ENCODE measurements at regions not wholly inside any gene's neighbourhood (a gene's known extent, or its start where the extent isn't known, plus 50 kb on each side); places are given as distances from the start of the nearest gene placed in this dataset.
"Not testable (repeated sequence)": the region's sequence is repeated elsewhere in the genome, so short reads cannot be mapped to it uniquely, and the experiment has no call there.

- no peak for DNase-seq
Observed at GRCh38 chr14:101294136-101294535, 267.2 kb upstream of the DIO3 start.

GRCh38 chr14:101299781-101300180, 261.5 kb upstream of the DIO3 start:
- DNase-seq = not testable (repeated sequence)

GRCh38 chr14:101301011-101301410, 260.3 kb upstream of the DIO3 start:
- no peak for DNase-seq

GRCh38 chr14:101307162-101307561, 254.1 kb upstream of the DIO3 start:
- not testable (repeated sequence) for DNase-seq

- DNase-seq = not testable (repeated sequence)
Observed at GRCh38 chr14:101311186-101311585, 250.1 kb upstream of the DIO3 start.

GRCh38 chr14:101313268-101313667, 248.0 kb upstream of the DIO3 start:
- DNase-seq = no peak

- no peak for DNase-seq
Observed at GRCh38 chr14:101315802-101316296, 245.4 kb upstream of the DIO3 start.

- DNase-seq = no peak
Observed at GRCh38 chr14:101318271-101318670, 243.0 kb upstream of the DIO3 start.

- no peak for DNase-seq
Observed at GRCh38 chr14:101320396-101320795, 240.9 kb upstream of the DIO3 start.

GRCh38 chr14:101322223-101322622, 239.1 kb upstream of the DIO3 start:
- DNase-seq = no peak

- DNase-seq = no peak
Observed at GRCh38 chr14:101323111-101323510, 238.2 kb upstream of the DIO3 start.

GRCh38 chr14:101323614-101324235, 237.6 kb upstream of the DIO3 start:
- DNase-seq = not testable (repeated sequence)

GRCh38 chr14:101325319-101325718, 236.0 kb upstream of the DIO3 start:
- no peak for DNase-seq

GRCh38 chr14:101328412-101329028, 232.8 kb upstream of the DIO3 start:
- no peak for DNase-seq

- DNase-seq = no peak
Observed at GRCh38 chr14:101330416-101331140, 230.7 kb upstream of the DIO3 start.

- no peak for DNase-seq
Observed at GRCh38 chr14:101331141-101331525, 230.2 kb upstream of the DIO3 start.

- no peak for DNase-seq
Observed at GRCh38 chr14:101331661-101332169, 229.6 kb upstream of the DIO3 start.

GRCh38 chr14:101332281-101332680, 229.0 kb upstream of the DIO3 start:
- no peak for DNase-seq

- no peak for DNase-seq
Observed at GRCh38 chr14:101333335-101334280, 227.7 kb upstream of the DIO3 start.

- no peak for DNase-seq
Observed at GRCh38 chr14:101334656-101335055, 226.6 kb upstream of the DIO3 start.

GRCh38 chr14:101335061-101335661, 226.1 kb upstream of the DIO3 start:
- DNase-seq = no peak

- no peak for DNase-seq
Observed at GRCh38 chr14:101336183-101336582, 225.1 kb upstream of the DIO3 start.
